GM10266 (cell line): ENCODE measurements at regions not wholly inside any gene's neighbourhood (a gene's known extent, or its start where the extent isn't known, plus 50 kb on each side); places are given as distances from the start of the nearest gene placed in this dataset.

Source experiments
- DNase-seq: peaks from one replicate; pipeline ENCODE4 v3.0.0; 2012; ENCODE audit errors: extremely low spot score
- TF ChIP-seq, protein P1 (sequence below): IDR thresholded peaks from 2 replicates; pipeline ENCODE4 v1.5.1; 2012; ENCODE audit warnings: mild to moderate bottlenecking, low read depth; ENCODE audit not compliant: control insufficient read depth, insufficient read depth; ENCODE audit errors: missing control alignments

- no peak for DNase-seq
- TF ChIP-seq, protein P1, sequence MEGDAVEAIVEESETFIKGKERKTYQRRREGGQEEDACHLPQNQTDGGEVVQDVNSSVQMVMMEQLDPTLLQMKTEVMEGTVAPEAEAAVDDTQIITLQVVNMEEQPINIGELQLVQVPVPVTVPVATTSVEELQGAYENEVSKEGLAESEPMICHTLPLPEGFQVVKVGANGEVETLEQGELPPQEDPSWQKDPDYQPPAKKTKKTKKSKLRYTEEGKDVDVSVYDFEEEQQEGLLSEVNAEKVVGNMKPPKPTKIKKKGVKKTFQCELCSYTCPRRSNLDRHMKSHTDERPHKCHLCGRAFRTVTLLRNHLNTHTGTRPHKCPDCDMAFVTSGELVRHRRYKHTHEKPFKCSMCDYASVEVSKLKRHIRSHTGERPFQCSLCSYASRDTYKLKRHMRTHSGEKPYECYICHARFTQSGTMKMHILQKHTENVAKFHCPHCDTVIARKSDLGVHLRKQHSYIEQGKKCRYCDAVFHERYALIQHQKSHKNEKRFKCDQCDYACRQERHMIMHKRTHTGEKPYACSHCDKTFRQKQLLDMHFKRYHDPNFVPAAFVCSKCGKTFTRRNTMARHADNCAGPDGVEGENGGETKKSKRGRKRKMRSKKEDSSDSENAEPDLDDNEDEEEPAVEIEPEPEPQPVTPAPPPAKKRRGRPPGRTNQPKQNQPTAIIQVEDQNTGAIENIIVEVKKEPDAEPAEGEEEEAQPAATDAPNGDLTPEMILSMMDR: no peak
Measured at GRCh38 chr21:41008351-41008750, 159.6 kb upstream of the BACE2 start.

DNA sequence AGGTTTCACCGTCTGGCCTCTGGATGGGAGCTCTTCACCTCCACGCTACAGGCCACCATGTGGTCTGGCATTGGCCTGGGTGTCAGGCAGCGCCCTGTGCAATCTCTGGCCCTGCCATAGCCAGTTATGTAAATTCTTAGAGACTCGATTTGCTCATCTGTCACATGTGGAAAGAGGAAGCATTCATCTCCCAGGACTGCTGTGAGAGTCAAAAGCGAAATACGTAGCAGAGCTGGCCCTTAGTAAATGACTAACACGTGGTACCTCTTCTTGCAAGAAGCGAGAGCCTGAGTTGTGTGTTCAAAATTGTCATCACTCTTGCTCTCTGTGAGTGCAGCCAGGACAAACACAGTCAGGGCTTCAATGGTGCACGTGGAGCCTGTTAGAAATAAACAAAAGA lies 159.0 kb upstream of the BACE2 start:
- no peak for DNase-seq
- TF ChIP-seq, protein P1: no peak

DNA sequence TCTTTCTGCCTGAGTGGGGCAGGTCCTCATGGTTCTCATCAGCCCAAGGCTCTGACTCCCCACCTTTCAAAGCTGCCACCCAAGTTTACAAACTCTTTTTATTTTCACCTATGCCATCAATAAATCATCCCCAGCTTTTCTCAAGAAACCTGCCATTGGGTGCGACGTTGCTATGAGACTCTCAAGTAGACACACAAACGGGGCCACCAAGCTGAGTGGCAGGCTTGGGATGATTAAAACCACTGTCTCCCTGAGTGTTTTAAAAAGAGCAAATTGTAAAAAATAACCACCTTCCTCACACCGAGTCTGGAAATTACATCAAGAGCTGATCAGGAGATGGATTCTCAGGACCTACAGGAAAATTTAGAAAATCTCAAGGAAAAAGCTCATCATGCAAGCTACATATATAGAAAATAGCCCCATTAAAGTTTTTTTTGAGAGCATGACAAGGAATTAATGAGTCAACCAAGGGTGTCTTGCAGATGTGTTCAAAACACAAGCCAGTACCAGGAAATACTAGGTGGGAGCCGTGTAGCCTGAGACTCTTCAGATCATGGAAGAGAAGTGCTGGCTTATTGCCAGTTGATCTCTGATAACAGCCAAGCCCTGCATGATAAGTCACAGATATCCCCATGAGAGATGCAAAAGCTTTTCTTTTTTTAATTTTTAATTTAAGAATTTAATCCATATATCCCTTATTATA lies 158.4 kb upstream of the BACE2 start:
- TF ChIP-seq, protein P1: no peak
- no peak for DNase-seq

DNA sequence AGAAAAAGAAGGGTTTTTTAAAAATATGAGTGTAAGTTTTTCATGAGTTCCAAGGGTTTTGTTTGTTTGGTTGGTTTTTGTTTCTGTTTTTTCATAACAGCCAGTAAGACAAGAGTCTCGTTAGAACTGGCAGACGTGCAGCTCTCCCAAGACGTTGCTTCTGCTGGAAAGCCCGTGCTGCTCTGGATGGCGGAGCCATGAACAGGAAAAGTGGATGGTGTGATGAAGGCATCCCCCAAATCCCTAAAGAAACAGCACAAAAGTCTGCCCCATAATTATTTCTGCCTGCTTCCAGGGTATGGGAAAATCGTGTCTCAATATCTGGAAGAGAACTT lies 157.9 kb upstream of the BACE2 start:
- TF ChIP-seq, protein P1: no peak
- no peak for DNase-seq

GRCh38 chr21:41011098-41011731 lies 156.7 kb upstream of the BACE2 start:
- TF ChIP-seq, protein P1: no peak
- no peak for DNase-seq

- DNase-seq: no peak
- TF ChIP-seq, protein P1: no peak
Measured at GRCh38 chr21:41011951-41012366, 156.0 kb upstream of the BACE2 start.

GRCh38 chr21:41012425-41012824 lies 155.5 kb upstream of the BACE2 start:
- DNase-seq: no peak
- TF ChIP-seq, protein P1: no peak
